ENCODE measurements at regions not wholly inside any gene's neighbourhood (a gene's known extent, or its start where the extent isn't known, plus 50 kb on each side); places are given as distances from the start of the nearest gene placed in this dataset.
"Not testable (repeated sequence)": the region's sequence is repeated elsewhere in the genome, so short reads cannot be mapped to it uniquely, and the experiment has no call there.

- DNase-seq (ENCODE audit: low read depth in 2 of 2): no peak
Measured at GRCh38 chr5:74534397-74535129, 106.0 kb downstream of the ENC1 start.

- no peak for DNase-seq (ENCODE audit: low read depth in 2 of 2)
Measured at GRCh38 chr5:74530326-74531050, 110.0 kb downstream of the ENC1 start.

- DNase-seq (ENCODE audit: low read depth in 2 of 2): no peak
Measured at GRCh38 chr5:74529101-74529500, 111.4 kb downstream of the ENC1 start.

GRCh38 chr5:74526111-74526510, 114.4 kb downstream of the ENC1 start:
- no peak for DNase-seq (ENCODE audit: low read depth in 2 of 2)

- not testable (repeated sequence) for DNase-seq (ENCODE audit: low read depth in 2 of 2)
Measured at GRCh38 chr5:74524767-74525166, 115.8 kb downstream of the ENC1 start.

- not testable (repeated sequence) for DNase-seq (ENCODE audit: low read depth in 2 of 2)
Measured at GRCh38 chr5:74523698-74524097, 116.8 kb downstream of the ENC1 start.

GRCh38 chr5:74522838-74523237, 117.7 kb downstream of the ENC1 start:
- DNase-seq (ENCODE audit: low read depth in 2 of 2): not testable (repeated sequence)

- no peak for DNase-seq (ENCODE audit: low read depth in 2 of 2)
Measured at GRCh38 chr5:74521401-74521800, 119.1 kb downstream of the ENC1 start.

- no peak for DNase-seq (ENCODE audit: low read depth in 2 of 2)
Measured at GRCh38 chr5:74519679-74520078, 120.8 kb downstream of the ENC1 start.

- DNase-seq (ENCODE audit: low read depth in 2 of 2): no peak
Measured at GRCh38 chr5:74519161-74519571, 121.4 kb downstream of the ENC1 start.

GRCh38 chr5:74517700-74518099, 122.8 kb downstream of the ENC1 start:
- no peak for DNase-seq (ENCODE audit: low read depth in 2 of 2)

GRCh38 chr5:74516211-74516636, 124.3 kb downstream of the ENC1 start:
- DNase-seq (ENCODE audit: low read depth in 2 of 2): no peak

- DNase-seq (ENCODE audit: low read depth in 2 of 2): no peak
Measured at GRCh38 chr5:74514888-74515551, 125.5 kb downstream of the ENC1 start.

- DNase-seq (ENCODE audit: low read depth in 2 of 2): not testable (repeated sequence)
Measured at GRCh38 chr5:74511770-74512169, 128.8 kb downstream of the ENC1 start.

GRCh38 chr5:74510476-74511075, 130.0 kb downstream of the ENC1 start:
- DNase-seq (ENCODE audit: low read depth in 2 of 2): no peak

- no peak for DNase-seq (ENCODE audit: low read depth in 2 of 2)
Measured at GRCh38 chr5:74507370-74508005, 133.0 kb downstream of the ENC1 start.

- no peak for DNase-seq (ENCODE audit: low read depth in 2 of 2)
Measured at GRCh38 chr5:74506119-74506518, 134.4 kb downstream of the ENC1 start.

- DNase-seq (ENCODE audit: low read depth in 2 of 2): no peak
Measured at GRCh38 chr5:74504463-74504862, 136.1 kb downstream of the ENC1 start.

GRCh38 chr5:74502479-74502950, 138.0 kb downstream of the ENC1 start:
- DNase-seq (ENCODE audit: low read depth in 2 of 2): no peak

- DNase-seq (ENCODE audit: low read depth in 2 of 2): no peak
Measured at GRCh38 chr5:74501674-74502478, 138.7 kb downstream of the ENC1 start.
